SK-N-MC (cell line): ENCODE measurements at regions not wholly inside any gene's neighbourhood (a gene's known extent, or its start where the extent isn't known, plus 50 kb on each side); places are given as distances from the start of the nearest gene placed in this dataset.
"Not testable (repeated sequence)": the region's sequence is repeated elsewhere in the genome, so short reads cannot be mapped to it uniquely, and the experiment has no call there.

Experiments
- EZH2 ChIP-seq: fragments of 200-600 bp; sonication (generic); IDR thresholded peaks from one replicate; pipeline ENCODE4 v1.6.1; 2017; ENCODE audit warnings: antibody characterized with exemption
- FOXP2 ChIP-seq: optimal IDR thresholded peaks from 2 replicates; pipeline ENCODE3; 2011; ENCODE audit warnings: mild to moderate bottlenecking, moderate library complexity; ENCODE audit not compliant: insufficient read depth; ENCODE audit errors: extremely low read length, control extremely low read depth
- POLR2AphosphoS5 ChIP-seq: IDR thresholded peaks from 2 replicates; pipeline ENCODE4 v1.6.1; 2012; ENCODE audit warnings: mild to moderate bottlenecking, low read depth, low read length, borderline replicate concordance

DNA sequence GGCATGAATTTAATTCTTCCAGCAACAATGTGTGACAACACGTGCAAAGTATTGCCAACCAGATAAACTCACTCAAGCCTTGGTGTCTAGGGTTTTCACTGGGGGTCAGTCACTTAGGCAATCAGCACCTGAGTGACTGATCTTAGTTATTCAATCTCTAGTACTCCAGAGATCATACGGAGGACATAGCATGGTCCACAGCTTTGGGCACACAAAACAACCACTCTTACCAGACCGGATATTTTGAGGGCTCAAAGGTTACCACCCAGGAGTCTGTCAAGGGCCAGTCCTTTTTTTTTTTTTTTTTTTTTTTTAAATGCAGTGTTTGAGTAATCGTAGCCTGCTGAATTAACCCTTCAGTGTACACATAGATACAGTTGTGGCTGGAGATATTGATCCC, 699.2 kb downstream of the PRIM2 start:
- not testable (repeated sequence) for TF ChIP-seq POLR2AphosphoS5, EZH2, FOXP2
